ENCODE measurements at regions not wholly inside any gene's neighbourhood (a gene's known extent, or its start where the extent isn't known, plus 50 kb on each side); places are given as distances from the start of the nearest gene placed in this dataset.

DNA sequence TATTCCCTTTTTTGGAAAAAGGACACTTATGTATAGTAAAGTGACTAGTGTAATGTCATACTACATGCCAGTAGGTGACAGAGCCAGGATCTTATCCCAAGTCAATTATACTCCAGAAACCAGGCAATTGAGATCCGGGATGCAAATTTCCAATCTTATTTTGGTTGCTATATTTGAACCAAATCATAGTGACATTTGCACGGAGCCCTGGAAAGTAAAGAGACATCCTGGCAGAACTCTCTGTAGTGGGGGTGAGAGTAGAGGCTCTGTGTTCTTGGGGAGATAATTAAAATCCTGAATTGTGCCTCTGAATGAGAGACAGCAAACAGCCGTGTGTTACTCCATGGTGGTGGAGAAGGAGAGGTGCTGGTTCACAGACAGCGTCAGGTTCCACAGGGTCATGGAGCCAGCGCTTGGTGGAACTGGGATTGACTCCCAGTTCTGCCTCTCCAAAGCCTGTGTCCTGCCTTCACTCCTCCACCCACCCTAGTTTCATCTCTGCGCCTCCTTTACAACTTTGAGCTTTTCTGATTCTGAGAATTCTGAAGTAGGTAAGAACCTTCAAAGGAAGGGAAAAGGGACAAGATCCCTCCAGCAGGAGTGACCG lies 432.3 kb downstream of the PTPRU start:
- intact Hi-C loops (cut with DNase I; ENCODE audit: low total_unique reads), result no loop called here
- Histone ChIP-seq H3K27ac (no peak overlapping the region), H3K4me3 (no peak overlapping the region), H3K9me3 (no peaks in the 10 kb centered on the region), H3K27me3 (replicated peaks in 1 of 7) (peaks cover 0 to 44% (median 0%) of the 10 kb centered on the region in 7 donors), H3K36me3 (no peaks in the 10 kb centered on the region), H3K4me1 (peaks cover 0 to 11% (median 0%) of the 10 kb centered on the region in 6 donors)
- TF ChIP-seq POLR2AphosphoS5 (IDR thresholded peaks at IDR 0.05) (no peak), POLR2A (IDR thresholded peaks at IDR 0.05) (no peak)
- TF ChIP-seq, protein P1, sequence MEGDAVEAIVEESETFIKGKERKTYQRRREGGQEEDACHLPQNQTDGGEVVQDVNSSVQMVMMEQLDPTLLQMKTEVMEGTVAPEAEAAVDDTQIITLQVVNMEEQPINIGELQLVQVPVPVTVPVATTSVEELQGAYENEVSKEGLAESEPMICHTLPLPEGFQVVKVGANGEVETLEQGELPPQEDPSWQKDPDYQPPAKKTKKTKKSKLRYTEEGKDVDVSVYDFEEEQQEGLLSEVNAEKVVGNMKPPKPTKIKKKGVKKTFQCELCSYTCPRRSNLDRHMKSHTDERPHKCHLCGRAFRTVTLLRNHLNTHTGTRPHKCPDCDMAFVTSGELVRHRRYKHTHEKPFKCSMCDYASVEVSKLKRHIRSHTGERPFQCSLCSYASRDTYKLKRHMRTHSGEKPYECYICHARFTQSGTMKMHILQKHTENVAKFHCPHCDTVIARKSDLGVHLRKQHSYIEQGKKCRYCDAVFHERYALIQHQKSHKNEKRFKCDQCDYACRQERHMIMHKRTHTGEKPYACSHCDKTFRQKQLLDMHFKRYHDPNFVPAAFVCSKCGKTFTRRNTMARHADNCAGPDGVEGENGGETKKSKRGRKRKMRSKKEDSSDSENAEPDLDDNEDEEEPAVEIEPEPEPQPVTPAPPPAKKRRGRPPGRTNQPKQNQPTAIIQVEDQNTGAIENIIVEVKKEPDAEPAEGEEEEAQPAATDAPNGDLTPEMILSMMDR (IDR thresholded peaks at IDR 0.05 in 8 of 11, conservative IDR thresholded peaks at IDR 0.05 in 3 of 11), result no peak
- WGBS, 5 donors, result 63 to 89% (median 74%) methylated on average over 7 of the region's 7 CpGs
- no peak for DNase-seq

DNA sequence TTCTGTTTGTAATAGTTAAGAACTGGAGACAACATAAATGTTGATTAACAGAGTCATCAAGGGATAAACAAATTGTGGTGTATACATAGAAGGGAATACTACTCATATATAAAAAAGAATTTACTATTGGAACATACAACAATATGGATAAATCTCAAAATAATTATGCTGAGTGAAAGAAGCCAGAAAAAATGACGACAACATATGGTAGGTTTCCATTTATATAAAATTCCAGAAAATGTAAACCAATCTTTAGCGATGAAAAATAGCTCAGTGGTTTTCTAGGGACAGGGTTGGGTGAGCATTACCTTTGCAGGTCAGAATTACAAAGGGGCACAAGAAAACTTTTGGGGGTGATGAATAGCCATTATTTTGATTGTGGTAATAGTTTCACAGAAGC lies 431.6 kb downstream of the PTPRU start:
- 78 to 85% (median 82%) methylated on average over 2 of the region's 2 CpGs for WGBS, 5 donors

DNA sequence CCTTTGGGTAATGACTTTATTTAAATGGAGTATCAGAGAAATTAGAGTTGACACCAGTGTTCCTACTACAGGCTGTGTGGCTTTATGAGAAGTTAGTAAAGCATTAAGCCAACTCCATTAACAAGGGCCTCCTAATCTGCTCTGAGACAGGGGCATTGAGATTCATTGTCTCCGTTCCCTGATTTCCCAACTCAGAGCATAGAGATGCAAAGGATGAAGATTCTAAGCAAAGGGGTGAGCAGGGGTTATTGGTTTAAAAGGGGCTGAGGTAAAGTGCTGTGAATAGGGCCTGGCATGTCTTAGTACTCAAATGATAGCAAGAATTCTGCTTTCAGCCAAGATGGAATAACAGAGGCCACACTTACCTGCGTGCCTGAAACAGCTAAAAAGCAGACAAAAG lies 428.4 kb downstream of the PTPRU start:
- no peak for DNase-seq
- intact Hi-C loops (cut with DNase I; ENCODE audit: low total_unique reads), result no loop called here
- H3K4me1 ChIP-seq, result no peaks in the 10 kb centered on the region
- no peak overlapping the region for H3K4me3 ChIP-seq
- WGBS, 5 donors, result 77 to 89% (median 84%) methylated on average over 2 of the region's 2 CpGs
- no peak overlapping the region for H3K27ac ChIP-seq
- H3K9me3 ChIP-seq, result peaks cover 2 to 31% (median 21%) of the 10 kb centered on the region in 8 donors
- H3K36me3 ChIP-seq, result no peaks in the 10 kb centered on the region
- TF ChIP-seq POLR2AphosphoS5 (IDR thresholded peaks at IDR 0.05), result no peak
- TF ChIP-seq POLR2A (IDR thresholded peaks at IDR 0.05), result no peak
- TF ChIP-seq, protein P1 (IDR thresholded peaks at IDR 0.05 in 8 of 11, conservative IDR thresholded peaks at IDR 0.05 in 3 of 11), result no peak
- H3K27me3 ChIP-seq (replicated peaks in 1 of 7), result peaks cover 0 to 52% (median 0%) of the 10 kb centered on the region in 7 donors

More for the DNA sequence above, 431.6 kb downstream of the PTPRU start:
- H3K4me3 ChIP-seq, result no peak overlapping the region
- TF ChIP-seq POLR2A (IDR thresholded peaks at IDR 0.05) (no peak), POLR2AphosphoS5 (IDR thresholded peaks at IDR 0.05) (no peak)
- TF ChIP-seq, protein P1 (IDR thresholded peaks at IDR 0.05 in 8 of 11, conservative IDR thresholded peaks at IDR 0.05 in 3 of 11), result no peak
- peaks cover 0 to 11% (median 0%) of the 10 kb centered on the region in 6 donors for H3K4me1 ChIP-seq
- intact Hi-C loops (cut with DNase I; ENCODE audit: low total_unique reads), result no loop called here
- peaks cover 0 to 51% (median 0%) of the 10 kb centered on the region in 7 donors for H3K27me3 ChIP-seq (replicated peaks in 1 of 7)
- H3K9me3 ChIP-seq, result peaks cover 0 to 7% (median 0%) of the 10 kb centered on the region in 8 donors
- no peaks in the 10 kb centered on the region for H3K36me3 ChIP-seq
- no peak for DNase-seq
- no peak overlapping the region for H3K27ac ChIP-seq

DNA sequence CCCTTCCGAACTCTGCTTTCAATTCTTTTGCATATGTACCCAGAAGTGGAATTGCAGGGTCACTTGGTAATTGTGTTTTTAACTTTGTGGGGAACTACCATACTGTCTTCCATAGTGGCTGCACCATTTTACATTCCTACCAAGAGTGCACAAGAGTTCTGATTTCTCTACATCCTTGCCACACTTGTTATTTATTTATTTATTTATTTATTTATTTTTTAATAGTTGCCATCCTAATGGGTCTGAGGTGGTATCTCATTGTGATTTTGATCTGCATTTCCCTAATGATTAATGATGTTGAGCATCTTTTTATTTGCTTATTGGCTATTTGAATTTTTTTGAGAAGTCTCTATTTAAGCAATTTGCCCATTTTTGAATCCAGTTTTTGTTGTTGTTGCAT lies 422.4 kb downstream of the PTPRU start:
- no peak overlapping the region for H3K4me3 ChIP-seq
- TF ChIP-seq POLR2AphosphoS5 (IDR thresholded peaks at IDR 0.05) (no peak), POLR2A (IDR thresholded peaks at IDR 0.05) (no peak)
- TF ChIP-seq, protein P1 (IDR thresholded peaks at IDR 0.05 in 8 of 11, conservative IDR thresholded peaks at IDR 0.05 in 3 of 11), result no peak
- intact Hi-C loops (cut with DNase I; ENCODE audit: low total_unique reads), result no loop called here
- H3K36me3 ChIP-seq, result no peaks in the 10 kb centered on the region
- H3K4me1 ChIP-seq, result no peaks in the 10 kb centered on the region
- no peak overlapping the region for H3K27ac ChIP-seq
- H3K9me3 ChIP-seq, result peaks cover 2 to 42% (median 29%) of the 10 kb centered on the region in 8 donors
- H3K27me3 ChIP-seq (replicated peaks in 1 of 7), result peaks cover 0 to 30% (median 0%) of the 10 kb centered on the region in 7 donors
- 71 to 85% (median 77%) methylated on average over 1 of the region's 1 CpG for WGBS, 5 donors
- DNase-seq, result no peak

Measured in spleen (tissue), 11 donors.